Bone marrow (tissue), 2 donors: ENCODE measurements at regions not wholly inside any gene's neighbourhood (a gene's known extent, or its start where the extent isn't known, plus 50 kb on each side); places are given as distances from the start of the nearest gene placed in this dataset.

Experiments
- DNase-seq, 2 donors: peaks; one replicate each; lab custom pipeline; 2025; lab: John Stamatoyannopoulos, UW

DNA sequence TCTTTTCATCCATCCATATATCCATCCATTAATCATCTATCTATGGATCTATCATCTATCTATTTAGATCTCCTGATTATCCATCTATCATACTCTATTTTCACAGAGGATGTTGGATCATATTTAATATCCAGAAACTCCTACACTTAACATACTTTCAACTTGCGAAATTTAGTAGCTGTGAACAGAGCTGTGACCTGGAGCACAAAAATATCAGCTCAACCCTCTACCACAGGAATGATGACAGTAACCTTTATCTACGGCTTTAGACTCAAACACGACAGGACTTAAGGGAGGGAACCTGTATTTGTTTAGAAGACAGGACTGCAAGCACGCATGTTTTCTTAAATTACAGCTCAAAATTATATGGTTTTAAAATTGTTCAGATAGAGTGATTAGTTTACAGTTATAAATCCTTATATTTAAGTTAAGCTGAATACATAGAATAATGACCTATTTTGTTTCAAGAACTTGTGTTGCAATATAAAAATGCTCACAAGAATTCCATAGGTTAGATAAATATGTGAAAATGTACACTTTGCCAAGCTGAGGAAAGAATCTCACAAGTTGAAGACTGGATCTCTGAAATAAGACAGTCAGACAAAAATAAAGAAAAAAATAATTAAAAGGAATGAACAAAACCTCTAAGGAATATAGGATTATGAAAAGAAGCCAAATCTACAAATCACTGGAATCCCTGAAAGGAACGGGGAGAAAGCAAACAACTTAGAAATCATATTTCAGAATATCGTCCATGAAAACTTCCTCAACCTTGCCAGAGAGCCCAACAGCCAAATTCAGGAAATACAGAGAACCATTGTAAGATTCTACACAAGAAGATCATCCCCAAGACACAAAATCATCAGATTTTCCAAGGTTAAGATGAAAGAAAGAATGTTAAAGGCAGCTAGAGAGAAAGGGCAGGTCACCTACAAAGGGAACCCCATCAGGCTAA lies 142.0 kb downstream of the COL6A3 start:
- no peak for DNase-seq
